Tibial artery (tissue), 4 donors: ENCODE measurements at regions not wholly inside any gene's neighbourhood (a gene's known extent, or its start where the extent isn't known, plus 50 kb on each side); places are given as distances from the start of the nearest gene placed in this dataset.

ENCODE experiments used
- DNase-seq, 2 donors: peaks; one replicate each; pipeline ENCODE4 v3.0.0-alpha.2; 2019
- H3K27ac ChIP-seq, 2 donors: fragments of 200-600 bp; sonication (generic) in 1 of 2; 1 replicate in 1 of 2; 2 replicates in 1 of 2; pipeline ENCODE4 v1.5.1; 2018 to 2019; ENCODE audit warnings: mild to moderate bottlenecking in 1 of 2
- H3K27me3 ChIP-seq, 2 donors: fragments of 200-600 bp; sonication (generic) in 1 of 2; one replicate each; pipeline versions ENCODE4 v1.5.1 to v1.6.0; 2016 to 2019
- H3K36me3 ChIP-seq, 3 donors: fragments of 200-600 bp; sonication (generic) in 2 of 3; one replicate each; pipeline ENCODE4 v1.5.1; 2016 to 2019; ENCODE audit warnings: mild to moderate bottlenecking in 2 of 3
- H3K4me1 ChIP-seq, 4 donors: fragments of 200-600 bp; sonication (generic) in 2 of 4; 1 replicate in 3 of 4; 2 replicates in 1 of 4; pipeline ENCODE4 v1.5.1; 2016 to 2019
- H3K4me3 ChIP-seq, 2 donors: fragments of 200-600 bp; sonication (generic) in 1 of 2; 1 replicate in 1 of 2; 2 replicates in 1 of 2; pipeline ENCODE4 v1.5.1; 2018 to 2019; ENCODE audit warnings: mild to moderate bottlenecking in 2 of 2
- H3K9me3 ChIP-seq, 3 donors: fragments of 200-600 bp; sonication (generic) in 1 of 3; one replicate each; pipeline ENCODE4 v1.5.1; 2016 to 2019
- CTCF ChIP-seq, 2 experiments: fragments of 200-600 bp in 1 of 2; fragments of 450-650 bp in 1 of 2; IDR thresholded peaks; one replicate each; pipeline ENCODE4 v1.5.1; 2017 to 2019; ENCODE audit warnings: antibody characterized with exemption in 2 of 2, mild to moderate bottlenecking in 1 of 2, moderate library complexity in 1 of 2
- intact Hi-C: fragments of 100-400 bp; cut with DNase I; formaldehyde crosslinking; loops from one replicate; pipeline ENCODE4 v1.15.0; 2023; ENCODE audit warnings: low total_unique reads

GRCh38 chr3:494190-494589, 297.6 kb downstream of the CHL1 start:
- no peak for DNase-seq
- no peak for TF ChIP-seq CTCF (IDR thresholded peaks at IDR 0.05)

GRCh38 chr3:498487-498886, 301.9 kb downstream of the CHL1 start:
- no peaks in the 10 kb centered on the region for H3K9me3 ChIP-seq
- intact Hi-C loops = no loop called here
- TF ChIP-seq CTCF (IDR thresholded peaks at IDR 0.05) = no peak
- no peaks in the 10 kb centered on the region for H3K27me3 ChIP-seq
- no peaks in the 10 kb centered on the region for H3K4me1 ChIP-seq
- no peak for DNase-seq
- H3K27ac ChIP-seq = no peak overlapping the region
- H3K4me3 ChIP-seq = no peak overlapping the region
- H3K36me3 ChIP-seq = no peaks in the 10 kb centered on the region

More at GRCh38 chr3:494190-494589, 297.6 kb downstream of the CHL1 start:
- H3K27ac ChIP-seq = no peak overlapping the region
- H3K9me3 ChIP-seq = no peaks in the 10 kb centered on the region
- no peak overlapping the region for H3K4me3 ChIP-seq
- H3K27me3 ChIP-seq = no peaks in the 10 kb centered on the region
- intact Hi-C loops = no loop called here
- no peaks in the 10 kb centered on the region for H3K4me1 ChIP-seq
- no peaks in the 10 kb centered on the region for H3K36me3 ChIP-seq

- Histone ChIP-seq H3K27ac (no peak overlapping the region), H3K4me3 (no peak overlapping the region), H3K4me1 (no peaks in the 10 kb centered on the region), H3K9me3 (no peaks in the 10 kb centered on the region), H3K27me3 (no peaks in the 10 kb centered on the region), H3K36me3 (no peaks in the 10 kb centered on the region)
- no peak for DNase-seq
- TF ChIP-seq CTCF (IDR thresholded peaks at IDR 0.05) = no peak
- intact Hi-C loops = no loop called here
Observed at GRCh38 chr3:499001-499761, 302.6 kb downstream of the CHL1 start.

- H3K36me3 ChIP-seq = no peaks in the 10 kb centered on the region
- H3K4me3 ChIP-seq = no peak overlapping the region
- H3K27me3 ChIP-seq = no peaks in the 10 kb centered on the region
- no peaks in the 10 kb centered on the region for H3K4me1 ChIP-seq
- intact Hi-C loops = no loop called here
- no peak for TF ChIP-seq CTCF (IDR thresholded peaks at IDR 0.05)
- no peak for DNase-seq
- no peak overlapping the region for H3K27ac ChIP-seq
- no peaks in the 10 kb centered on the region for H3K9me3 ChIP-seq
Observed at GRCh38 chr3:502486-502885, 305.9 kb downstream of the CHL1 start.

- Histone ChIP-seq H3K27ac (no peak overlapping the region), H3K9me3 (no peaks in the 10 kb centered on the region), H3K4me3 (no peak overlapping the region), H3K36me3 (no peaks in the 10 kb centered on the region), H3K27me3 (no peaks in the 10 kb centered on the region), H3K4me1 (peaks cover 0 to 9% (median 0%) of the 10 kb centered on the region in 4 donors)
- intact Hi-C loops = no loop called here
- DNase-seq = no peak
- TF ChIP-seq CTCF (IDR thresholded peaks at IDR 0.05) = no peak
Observed at GRCh38 chr3:513301-513700, 316.7 kb downstream of the CHL1 start.
